Progenitor cell of endocrine pancreas (in vitro differentiated cells): ENCODE measurements at regions not wholly inside any gene's neighbourhood (a gene's known extent, or its start where the extent isn't known, plus 50 kb on each side); places are given as distances from the start of the nearest gene placed in this dataset.

Source experiments
- DNase-seq: peaks from one replicate; pipeline ENCODE4 v3.0.0; 2021; ENCODE audit warnings: low spot score; ENCODE audit not compliant: unreplicated experiment
- H3K27ac Mint-ChIP-seq: 2 replicates; pipeline ENCODE4 v1.8.0; 2021; ENCODE audit warnings: mild to moderate bottlenecking, moderate library complexity, mixed read lengths
- H3K27me3 Mint-ChIP-seq: 2 replicates; pipeline ENCODE4 v1.8.0; 2021; ENCODE audit warnings: mixed read lengths
- H3K36me3 Mint-ChIP-seq: 2 replicates; pipeline ENCODE4 v1.8.0; 2022; ENCODE audit warnings: mixed read lengths; ENCODE audit not compliant: insufficient read depth
- H3K4me1 Mint-ChIP-seq: 2 replicates; pipeline ENCODE4 v1.8.0; 2021; ENCODE audit warnings: low read depth, mixed read lengths
- H3K4me3 Mint-ChIP-seq: 2 replicates; pipeline ENCODE4 v1.8.0; 2021; ENCODE audit warnings: low read depth, mild to moderate bottlenecking, moderate library complexity, mixed read lengths
- H3K9me3 Mint-ChIP-seq: 2 replicates; pipeline ENCODE4 v1.8.0; 2021; ENCODE audit warnings: low read depth, mixed read lengths
- CTCF ChIP-seq: fragments of 200-600 bp; sonication (generic); IDR thresholded peaks from one replicate; pipeline ENCODE4 v1.5.0; 2021; ENCODE audit warnings: antibody characterized with exemption, mild to moderate bottlenecking; ENCODE audit not compliant: unreplicated experiment

- H3K4me1 Mint-ChIP-seq = no peaks in the 10 kb centered on the region
Observed at GRCh38 chr5:118007262-118007661, 981.1 kb downstream of the DTWD2 start.

GRCh38 chr5:118006219-118006618 lies 982.1 kb downstream of the DTWD2 start:
- no peak overlapping the region for H3K4me3 Mint-ChIP-seq
- TF ChIP-seq CTCF = no peak
- H3K27me3 Mint-ChIP-seq = no peaks in the 10 kb centered on the region
- no peaks in the 10 kb centered on the region for H3K4me1 Mint-ChIP-seq
- DNase-seq = no peak
- no peaks in the 10 kb centered on the region for H3K36me3 Mint-ChIP-seq
- H3K9me3 Mint-ChIP-seq = no peaks in the 10 kb centered on the region
- H3K27ac Mint-ChIP-seq = no peak overlapping the region

More at GRCh38 chr5:118007262-118007661, 981.1 kb downstream of the DTWD2 start:
- no peaks in the 10 kb centered on the region for H3K36me3 Mint-ChIP-seq
- no peaks in the 10 kb centered on the region for H3K9me3 Mint-ChIP-seq
- H3K27me3 Mint-ChIP-seq = no peaks in the 10 kb centered on the region
- TF ChIP-seq CTCF = no peak
- DNase-seq = no peak
- no peak overlapping the region for H3K27ac Mint-ChIP-seq
- H3K4me3 Mint-ChIP-seq = no peak overlapping the region

- H3K4me1 Mint-ChIP-seq = no peaks in the 10 kb centered on the region
- H3K36me3 Mint-ChIP-seq = no peaks in the 10 kb centered on the region
- no peak for DNase-seq
- no peak overlapping the region for H3K27ac Mint-ChIP-seq
- no peak overlapping the region for H3K4me3 Mint-ChIP-seq
- H3K9me3 Mint-ChIP-seq = no peaks in the 10 kb centered on the region
- no peak for TF ChIP-seq CTCF
- H3K27me3 Mint-ChIP-seq = no peaks in the 10 kb centered on the region
Observed at GRCh38 chr5:117999939-118000549, 988.3 kb downstream of the DTWD2 start.

GRCh38 chr5:117982691-117983090 lies 1005.7 kb downstream of the DTWD2 start:
- Mint-ChIP-seq H3K27me3 (no peaks in the 10 kb centered on the region), H3K27ac (no peak overlapping the region), H3K36me3 (no peaks in the 10 kb centered on the region), H3K4me1 (no peaks in the 10 kb centered on the region), H3K9me3 (no peaks in the 10 kb centered on the region), H3K4me3 (no peak overlapping the region)
- no peak for DNase-seq
- TF ChIP-seq CTCF = no peak

GRCh38 chr5:117973785-117974184 lies 1014.6 kb downstream of the DTWD2 start:
- Mint-ChIP-seq H3K4me3 (no peak overlapping the region), H3K4me1 (no peaks in the 10 kb centered on the region), H3K36me3 (no peaks in the 10 kb centered on the region), H3K27ac (no peak overlapping the region), H3K9me3 (no peaks in the 10 kb centered on the region), H3K27me3 (no peaks in the 10 kb centered on the region)
- no peak for DNase-seq
- TF ChIP-seq CTCF = no peak
